HG02852 (cell line): ENCODE measurements at regions not wholly inside any gene's neighbourhood (a gene's known extent, or its start where the extent isn't known, plus 50 kb on each side); places are given as distances from the start of the nearest gene placed in this dataset.
A peak's percentile ranks its signal among the peaks of the same experiment; 100 is the strongest.

ENCODE experiments used
- ATAC-seq: cut with Tn5 transposase; IDR thresholded peaks from one replicate; pipeline ENCODE4 v1.9.1; 2021; ENCODE audit warnings: mild to moderate bottlenecking, moderate library complexity; ENCODE audit not compliant: unreplicated experiment

DNA sequence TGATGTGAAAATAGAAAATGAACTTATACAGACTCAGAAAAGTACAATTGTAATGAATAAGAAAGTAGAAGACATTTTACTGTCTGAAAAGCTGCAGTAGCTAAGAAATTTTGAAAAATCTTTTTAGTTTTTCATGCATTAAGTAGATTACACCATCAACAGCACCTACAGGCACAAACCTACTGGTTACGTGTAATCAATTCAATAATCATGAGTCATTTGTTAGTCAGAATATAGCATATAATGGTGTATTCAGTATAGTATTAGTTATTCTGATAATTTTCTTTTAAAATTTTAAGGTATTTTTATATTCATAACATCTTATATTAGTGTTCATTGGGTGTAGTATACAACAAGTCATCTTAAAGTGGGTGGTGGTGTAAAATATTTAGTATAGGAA, 550.5 kb upstream of the GBE1 start:
- no peak for ATAC-seq

DNA sequence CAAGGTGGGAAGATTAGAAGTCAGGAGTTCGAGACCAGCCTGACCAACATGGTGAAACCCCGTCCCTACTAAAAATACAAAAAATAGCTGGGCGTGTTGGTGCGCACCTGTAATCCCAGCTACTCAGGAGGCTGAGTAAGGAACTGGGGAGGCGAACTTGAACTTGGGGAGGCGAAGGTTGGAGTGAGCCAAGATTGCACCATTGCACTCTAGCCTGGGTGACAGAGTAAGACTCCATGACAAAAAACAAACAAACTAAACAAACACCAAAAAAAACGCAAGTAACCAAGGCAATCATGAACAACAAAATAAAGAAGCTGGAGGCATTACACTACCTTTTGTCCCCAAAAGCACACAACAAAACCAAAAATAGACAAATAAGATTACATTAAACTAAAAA, 547.3 kb upstream of the GBE1 start:
- ATAC-seq: no peak

DNA sequence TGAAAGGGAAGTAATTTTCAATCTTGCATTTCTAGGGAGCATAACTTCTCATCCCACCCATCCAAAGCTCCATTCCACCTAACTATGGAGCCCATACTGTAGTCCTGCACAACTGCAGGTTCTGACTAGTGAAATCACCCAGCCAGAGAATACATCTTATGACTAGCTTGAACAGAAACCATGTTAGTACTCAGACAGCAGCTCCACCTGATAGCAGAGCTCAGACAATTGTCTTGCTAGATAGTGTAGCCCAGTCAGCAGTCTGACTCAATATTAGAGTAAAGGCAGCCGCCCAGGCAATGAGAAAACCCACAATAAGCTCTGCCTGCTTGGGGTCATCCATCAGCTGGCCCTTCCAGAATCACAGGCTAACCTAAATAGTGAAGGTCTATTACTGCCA, 544.7 kb upstream of the GBE1 start:
- ATAC-seq: no peak

DNA sequence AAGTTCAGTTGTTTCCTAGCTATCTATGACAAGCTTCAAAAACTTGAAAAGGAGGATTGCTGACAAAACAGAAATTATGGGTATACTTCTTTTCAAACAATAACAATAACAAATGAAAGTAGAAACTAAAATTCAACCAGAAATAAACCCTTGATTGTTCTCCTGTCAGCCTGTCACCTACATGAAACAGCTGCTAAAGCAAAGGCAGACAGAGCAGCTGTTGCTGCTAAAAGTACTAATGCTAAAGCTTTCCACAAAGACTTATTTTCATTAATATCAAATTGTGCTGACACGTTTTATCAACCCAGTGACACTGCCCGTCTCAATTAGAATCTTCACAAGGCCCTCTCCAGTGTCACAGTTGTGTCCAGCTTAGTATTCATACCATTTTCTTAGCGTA, 533.2 kb upstream of the GBE1 start:
- no peak for ATAC-seq

DNA sequence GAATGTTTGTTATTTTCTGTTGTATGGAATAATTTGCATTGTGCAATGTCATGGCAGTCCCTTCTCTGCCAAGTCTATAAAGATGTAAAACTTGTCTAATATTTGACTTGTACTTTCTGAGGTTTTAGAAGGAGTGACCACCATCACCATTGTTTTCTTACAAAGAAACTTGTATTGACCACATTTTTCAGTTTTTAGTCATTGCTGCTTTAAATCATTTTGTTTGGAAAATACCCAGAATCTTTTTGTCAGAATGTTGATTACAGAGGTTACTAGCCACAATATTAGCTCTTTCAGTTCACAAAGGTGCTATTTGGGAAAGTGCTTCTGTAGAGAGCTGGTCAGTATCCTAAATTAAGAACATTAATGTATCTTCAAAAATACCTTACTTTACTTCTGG, 532.4 kb upstream of the GBE1 start:
- ATAC-seq: peak; percentile 76

DNA sequence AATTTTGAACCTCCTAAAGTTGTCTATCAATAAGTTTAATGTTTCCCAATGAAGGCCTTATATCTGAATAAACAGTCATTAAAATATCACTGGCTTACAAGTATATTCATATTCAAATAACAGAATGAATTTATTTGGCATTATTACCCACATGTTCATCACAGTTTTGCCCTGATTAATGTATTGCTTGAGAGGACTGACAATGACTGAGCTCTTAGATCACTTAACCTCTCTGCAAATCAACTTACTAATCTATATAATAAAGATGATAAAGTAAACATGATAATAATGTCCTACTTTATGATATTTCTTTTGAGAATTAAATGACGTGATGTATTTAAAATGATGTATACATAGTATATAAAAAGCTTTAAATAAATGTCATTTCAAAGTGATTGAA, 532.0 kb upstream of the GBE1 start:
- ATAC-seq: no peak

DNA sequence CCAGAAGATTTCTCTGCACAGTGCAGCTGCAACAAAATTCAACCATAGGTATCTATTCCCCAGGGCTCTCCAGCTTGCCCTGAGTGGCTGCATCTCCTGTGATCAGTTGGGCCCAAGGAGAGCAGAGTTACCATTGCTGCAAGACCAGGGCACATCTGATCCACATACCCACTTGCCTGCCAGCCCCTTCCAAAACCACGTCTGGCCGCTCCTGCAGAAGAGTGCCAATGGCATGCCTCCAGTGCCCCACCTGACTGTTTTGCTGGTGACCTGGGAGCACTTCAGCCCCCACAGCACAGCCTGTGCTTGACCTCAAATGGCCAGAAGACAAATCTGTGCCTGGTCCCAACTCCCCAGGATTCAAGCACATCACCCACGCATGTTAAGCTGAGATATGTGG, 526.1 kb upstream of the GBE1 start:
- no peak for ATAC-seq

DNA sequence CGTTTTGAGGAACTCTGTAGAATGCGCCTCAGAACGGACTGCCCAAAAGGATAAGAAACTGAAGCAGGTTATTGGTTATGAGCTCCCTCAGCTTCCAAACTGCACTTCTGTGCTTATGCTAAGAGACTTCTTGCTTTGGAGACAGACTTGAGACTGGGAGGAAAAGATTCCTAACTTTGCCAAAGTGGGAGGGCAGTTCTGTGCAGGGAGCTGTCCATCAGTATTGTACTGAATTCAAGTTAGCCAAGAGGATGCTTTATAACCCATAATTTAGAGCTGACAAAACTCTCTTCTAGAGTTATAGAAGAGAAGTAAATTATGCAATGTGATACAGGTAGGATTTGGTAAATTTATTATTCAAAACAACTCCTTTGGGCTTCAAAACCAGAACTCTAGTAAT, 519.8 kb upstream of the GBE1 start:
- ATAC-seq: no peak

DNA sequence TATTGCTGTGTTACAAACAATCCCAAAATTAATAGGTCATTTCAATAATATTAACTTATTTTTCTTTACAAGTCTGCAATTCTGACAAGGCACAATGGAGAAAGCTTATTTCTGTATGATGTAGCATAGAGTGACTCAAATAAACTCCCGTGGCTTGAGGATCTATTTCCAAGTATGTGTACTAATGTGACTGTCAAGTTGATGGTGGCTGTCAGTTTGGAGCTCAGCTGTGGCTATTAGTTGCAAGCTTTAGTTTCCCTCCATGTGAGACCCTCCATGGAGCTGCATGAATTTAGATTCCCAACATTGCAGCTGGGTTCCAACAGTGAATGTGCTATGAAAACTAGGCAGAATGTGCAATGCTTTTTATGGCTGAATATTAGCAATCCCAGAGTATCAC, 515.5 kb upstream of the GBE1 start:
- no peak for ATAC-seq

DNA sequence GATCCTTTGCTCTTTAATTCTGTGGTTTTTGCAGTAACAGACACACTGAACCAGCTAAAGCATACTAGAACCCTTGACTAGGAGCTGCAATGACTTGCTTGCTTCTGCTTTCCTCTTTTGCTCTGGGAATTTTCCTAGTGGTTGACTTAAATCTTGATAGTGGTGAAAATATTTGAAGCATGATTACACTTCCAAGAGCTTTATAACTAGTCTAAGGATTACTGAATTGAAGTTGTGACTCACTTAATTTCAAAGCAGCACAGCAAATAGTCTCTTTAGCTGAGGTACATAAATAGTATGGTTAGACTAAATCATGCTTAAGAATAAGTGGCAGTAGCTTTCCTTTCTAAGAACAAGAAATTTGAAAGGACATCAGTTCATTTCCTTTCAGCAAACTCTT, 513.5 kb upstream of the GBE1 start:
- ATAC-seq: no peak

DNA sequence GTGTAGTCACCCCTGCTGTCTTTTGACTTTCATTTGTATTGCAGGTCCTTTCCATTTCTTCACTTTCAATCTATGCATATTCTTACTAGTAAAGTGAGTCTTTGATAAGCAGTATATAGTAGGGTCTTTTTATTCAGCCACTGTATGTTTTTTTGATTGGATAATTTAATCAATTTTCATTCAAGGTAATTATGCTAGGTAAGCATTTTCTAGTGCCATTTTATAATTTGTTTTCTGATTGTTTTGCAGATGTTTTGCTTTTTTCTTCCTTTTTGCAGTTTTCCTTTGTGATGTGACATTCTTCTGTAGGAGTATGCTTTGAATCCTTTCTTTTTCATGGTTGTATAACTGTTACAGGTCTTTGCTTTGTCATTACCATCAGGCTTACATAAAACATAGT, 504.3 kb upstream of the GBE1 start:
- no peak for ATAC-seq

DNA sequence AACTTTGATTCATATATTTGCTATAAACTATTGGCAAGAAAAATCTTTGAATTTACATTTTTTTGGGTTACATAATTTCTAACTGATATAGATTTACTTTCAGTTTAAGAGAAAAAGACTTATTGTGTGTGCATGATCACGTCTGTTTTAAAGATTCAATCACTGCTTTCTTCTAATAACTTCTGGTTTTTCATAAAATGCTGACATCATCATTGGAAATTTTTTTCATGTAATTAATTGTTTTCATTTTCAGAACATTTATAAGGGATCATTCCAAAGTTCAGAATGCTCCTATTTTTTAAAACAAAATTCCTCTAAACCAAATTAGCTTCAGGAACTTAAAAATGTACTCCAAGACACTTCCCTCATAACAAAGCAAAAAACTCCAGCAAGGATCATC, 500.7 kb upstream of the GBE1 start:
- ATAC-seq: no peak

DNA sequence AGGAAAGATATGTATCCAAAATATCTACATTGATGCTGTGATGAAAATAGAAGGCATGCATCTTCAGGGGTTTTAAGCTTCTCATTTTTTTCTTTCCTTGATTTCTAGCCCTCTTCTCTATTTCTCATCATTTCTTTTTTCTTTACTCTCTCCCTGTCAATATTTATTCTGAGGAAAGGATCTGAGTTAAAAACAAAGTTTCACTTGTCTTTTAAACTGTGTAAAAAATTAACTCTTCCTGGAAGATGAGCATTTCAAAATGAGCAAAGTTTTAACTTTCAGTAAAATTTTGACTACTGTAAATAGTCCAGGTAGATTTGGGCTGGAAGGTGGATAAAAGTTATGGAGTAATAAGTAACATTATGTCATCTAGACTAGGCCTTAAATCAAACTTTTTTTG, 500.2 kb upstream of the GBE1 start:
- ATAC-seq: no peak

DNA sequence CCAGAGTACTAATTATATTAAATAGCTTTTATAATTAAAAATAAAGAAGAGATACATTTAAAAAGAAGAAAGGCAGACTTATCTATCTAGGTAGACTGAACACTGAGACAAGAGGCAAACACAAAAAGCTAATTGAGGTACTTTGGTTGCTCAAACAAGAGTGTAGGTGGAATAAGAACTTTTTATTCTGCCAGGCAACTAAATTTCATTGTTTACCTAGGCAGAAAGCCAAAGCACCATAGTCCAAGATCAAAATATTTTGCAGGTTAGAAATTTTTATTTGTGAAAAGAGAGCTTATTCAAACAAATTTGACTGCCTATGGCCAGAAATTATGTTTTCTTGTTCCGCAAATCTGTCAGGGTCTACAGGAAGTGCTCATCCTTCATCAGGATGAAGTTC, 499.6 kb upstream of the GBE1 start:
- ATAC-seq: no peak

DNA sequence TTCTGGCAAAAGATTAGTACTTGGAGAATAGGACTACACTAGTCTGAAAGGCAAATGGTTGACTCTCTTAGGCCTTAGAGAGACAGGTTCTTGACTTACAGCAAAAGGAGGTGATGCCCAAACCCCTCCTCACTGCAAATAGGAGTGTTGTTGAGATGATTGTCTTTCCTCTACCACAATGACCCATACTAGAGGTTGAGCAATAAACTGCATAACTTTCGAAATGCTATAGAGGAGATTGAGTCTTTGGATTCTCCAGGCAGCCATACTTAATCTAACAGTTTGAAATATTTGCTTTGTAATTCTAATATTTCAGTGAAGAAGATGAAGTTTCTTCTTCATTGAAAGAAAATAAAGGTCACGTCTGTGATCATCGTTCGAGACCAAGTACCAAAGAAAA, 498.5 kb upstream of the GBE1 start:
- no peak for ATAC-seq

DNA sequence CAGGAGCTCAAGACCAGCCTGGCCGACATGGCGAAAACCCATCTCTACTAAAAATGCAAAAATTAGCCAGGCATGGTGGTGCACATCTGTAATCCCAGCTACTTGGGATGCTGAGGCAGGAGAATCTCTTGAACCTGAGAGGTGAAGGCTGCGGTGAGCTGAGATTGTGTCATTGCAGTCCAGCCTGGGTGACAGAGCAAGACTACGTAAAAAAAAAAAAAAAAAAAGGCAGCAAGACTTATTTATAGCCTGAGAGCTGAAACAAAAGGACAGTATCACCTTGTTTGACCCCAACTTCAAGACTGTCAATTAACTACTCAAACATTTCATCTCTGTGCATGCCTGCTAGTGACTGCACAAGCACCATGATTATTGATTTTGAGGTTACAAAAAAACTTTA, 478.9 kb upstream of the GBE1 start:
- ATAC-seq: no peak

DNA sequence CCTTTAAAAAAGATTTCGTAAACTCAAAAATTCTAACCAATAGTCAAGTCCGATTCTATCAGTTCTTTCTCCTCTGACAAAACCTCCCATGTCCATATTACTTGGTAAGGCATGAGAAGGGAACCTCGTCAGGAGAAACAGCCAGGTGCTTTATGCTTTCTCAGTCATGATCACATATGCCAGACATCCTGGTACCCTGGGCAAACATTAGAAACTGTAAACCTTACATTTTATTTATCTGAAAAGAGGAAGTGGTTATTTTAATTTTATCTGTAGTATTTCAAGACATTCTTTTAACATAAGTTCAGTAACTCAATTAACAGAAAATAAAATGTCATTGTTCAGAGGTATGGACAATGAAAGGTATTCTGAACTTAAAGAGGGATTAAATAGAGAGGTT, 474.8 kb upstream of the GBE1 start:
- no peak for ATAC-seq

DNA sequence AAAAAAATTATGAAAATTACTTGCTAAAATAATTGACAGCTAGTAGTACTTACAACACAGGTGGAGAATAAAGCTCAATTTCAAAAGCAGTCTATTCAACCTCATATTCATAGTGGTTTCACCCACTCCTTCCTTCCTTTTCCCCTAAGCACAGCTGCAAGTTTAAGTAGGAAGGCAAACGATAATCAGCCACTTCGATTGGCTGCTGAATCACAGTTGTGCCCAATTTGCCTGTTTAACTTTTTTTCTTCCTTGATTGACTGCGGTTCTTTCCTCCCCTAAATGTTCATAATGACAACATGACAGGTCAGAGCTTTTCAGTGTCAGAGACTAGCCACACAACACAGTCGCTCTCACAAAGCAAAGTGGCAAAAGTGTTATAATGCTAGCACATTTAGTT, 468.0 kb upstream of the GBE1 start:
- ATAC-seq: peak; percentile 86

DNA sequence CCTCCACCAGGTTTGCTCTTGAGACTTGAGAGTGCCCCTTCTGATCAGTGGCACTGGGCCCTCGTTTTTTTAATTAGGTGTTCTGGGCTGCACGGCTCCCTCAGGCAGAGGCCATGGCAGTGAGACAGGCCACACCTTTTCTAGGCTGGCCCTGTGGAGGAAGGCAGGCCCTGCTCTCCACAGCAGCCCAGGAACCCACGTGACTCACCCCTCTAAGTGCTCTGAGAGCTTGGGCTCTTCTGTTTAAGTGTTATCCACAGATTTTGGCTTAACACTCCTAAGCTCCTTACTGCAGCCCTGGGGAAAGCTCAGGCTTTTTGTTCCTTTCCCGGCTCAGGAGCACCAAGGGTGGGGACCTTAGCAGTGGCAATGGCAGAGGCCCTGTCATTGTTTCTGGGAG, 463.2 kb upstream of the GBE1 start:
- ATAC-seq: no peak

DNA sequence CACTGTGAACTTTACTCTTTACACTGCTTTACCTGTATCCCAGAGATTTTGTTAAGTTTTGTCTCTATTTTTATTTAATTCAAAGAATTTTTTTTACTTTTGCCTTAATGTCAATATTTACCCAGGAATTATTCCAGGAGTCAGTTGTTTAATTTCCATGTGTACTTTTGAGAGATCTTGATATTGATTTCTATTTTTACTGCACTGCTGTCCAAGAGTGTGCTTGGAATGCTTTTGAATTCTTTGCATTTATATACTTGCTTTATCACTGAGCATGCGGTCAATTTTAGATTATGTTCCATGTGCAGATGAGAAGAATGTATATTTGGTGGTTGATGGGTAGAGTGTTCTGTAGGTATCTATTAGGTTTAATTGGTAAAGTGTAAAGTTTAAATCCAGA, 461.0 kb upstream of the GBE1 start:
- ATAC-seq: no peak

DNA sequence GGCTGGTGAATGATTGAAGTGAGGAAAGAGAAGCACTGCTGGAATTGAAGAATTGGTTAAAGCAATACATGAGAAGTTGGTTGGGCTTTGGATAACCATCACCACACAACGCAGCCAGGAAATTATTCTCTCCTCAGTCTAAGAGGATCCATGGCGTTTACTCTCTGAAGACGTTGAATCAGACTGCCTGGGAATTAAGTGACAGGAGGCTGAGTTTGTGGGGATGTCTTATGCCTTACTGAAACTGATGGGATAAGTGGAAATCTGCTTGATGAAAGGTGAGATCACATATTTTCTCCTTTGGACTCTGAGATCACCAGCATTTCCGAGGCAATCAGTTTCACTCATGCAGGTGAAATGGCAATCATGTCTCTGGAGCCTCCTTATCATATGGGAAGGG, 456.1 kb upstream of the GBE1 start:
- no peak for ATAC-seq

DNA sequence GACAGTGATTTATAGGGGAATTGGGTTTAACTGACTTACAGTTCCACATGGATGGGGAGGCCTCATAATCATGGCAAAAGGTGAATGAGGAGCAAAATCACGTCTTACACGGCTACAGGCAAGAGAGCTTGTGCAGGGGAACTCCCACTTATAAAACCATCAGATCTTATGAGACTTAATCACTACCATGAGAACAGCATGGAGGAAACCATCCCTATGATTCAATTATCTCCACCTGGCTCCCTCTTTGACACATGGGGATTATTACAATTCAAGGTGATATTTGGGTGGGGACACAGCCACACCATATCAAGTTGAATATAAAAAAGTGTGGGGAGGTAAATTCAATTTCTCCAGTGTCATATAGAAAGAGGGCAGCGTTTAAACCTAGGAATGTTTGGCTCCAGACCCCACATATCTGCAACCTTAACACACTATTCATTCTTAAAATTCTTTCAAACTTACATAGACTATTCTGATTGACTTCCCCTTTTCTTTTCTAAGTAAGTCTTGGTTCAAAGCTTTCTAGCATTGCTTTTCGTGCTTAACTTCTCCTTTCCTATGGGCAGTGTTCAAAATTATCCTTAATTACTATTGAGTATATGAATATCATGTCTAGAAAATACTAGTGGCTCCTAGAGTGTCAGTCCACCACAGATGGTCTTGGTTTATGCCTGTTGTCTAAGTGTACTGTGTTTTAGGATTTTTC, 446.7 kb upstream of the GBE1 start:
- no peak for ATAC-seq

DNA sequence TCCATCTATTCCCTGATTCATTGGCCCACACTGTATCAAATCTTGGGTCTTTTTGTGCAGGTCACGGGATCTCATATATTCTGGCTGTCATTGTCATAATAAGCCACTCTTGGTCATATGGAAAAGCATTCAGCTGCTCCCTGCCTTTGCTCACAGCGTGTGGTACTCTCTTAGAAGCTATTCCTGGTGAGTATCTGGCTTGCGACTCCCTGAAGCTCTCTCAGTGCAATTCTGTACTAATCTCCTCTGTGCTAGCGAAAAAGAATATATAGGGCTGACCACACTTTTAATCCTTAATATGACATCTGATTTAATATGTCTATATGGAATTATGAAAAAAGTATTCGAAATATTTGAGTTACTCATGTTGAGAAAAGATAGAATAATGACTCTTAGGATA, 440.8 kb upstream of the GBE1 start:
- ATAC-seq: no peak

DNA sequence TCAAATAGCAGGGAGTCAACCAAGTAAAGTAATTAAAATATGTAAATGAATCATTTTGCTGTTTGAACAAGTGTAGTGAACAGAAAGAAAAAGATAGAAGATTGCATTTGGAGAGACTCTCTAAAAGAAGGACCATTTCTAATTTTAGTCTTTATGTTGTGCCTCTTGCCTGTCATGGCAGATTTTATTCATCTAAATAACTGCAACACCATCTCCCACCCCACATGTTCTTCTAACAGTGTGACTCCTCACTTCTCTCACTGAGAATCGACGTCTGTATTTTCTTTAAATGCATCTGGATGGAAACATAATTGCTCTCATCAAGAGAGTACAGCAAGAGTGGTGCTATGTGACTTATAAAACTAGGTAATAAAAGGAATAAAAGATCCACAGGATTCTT, 439.9 kb upstream of the GBE1 start:
- no peak for ATAC-seq
